HG03457 (cell line): ENCODE measurements at regions not wholly inside any gene's neighbourhood (a gene's known extent, or its start where the extent isn't known, plus 50 kb on each side); places are given as distances from the start of the nearest gene placed in this dataset.

Experiments
- ATAC-seq: cut with Tn5 transposase; IDR thresholded peaks from one replicate; pipeline ENCODE4 v1.9.1; 2021; ENCODE audit warnings: moderate number of reproducible peaks; ENCODE audit not compliant: unreplicated experiment

- ATAC-seq, result no peak
These were observed 193.0 kb upstream of the LMNTD1 start for GRCh38 chr12:25746131-25746530.

GRCh38 chr12:25752710-25753309, 199.7 kb upstream of the LMNTD1 start:
- no peak for ATAC-seq

GRCh38 chr12:25755136-25755970, 202.3 kb upstream of the LMNTD1 start:
- ATAC-seq, result no peak

GRCh38 chr12:25755971-25756260, 202.6 kb upstream of the RASSF8 start:
- ATAC-seq, result no peak

GRCh38 chr12:25757037-25757665, 201.3 kb upstream of the RASSF8 start:
- ATAC-seq, result no peak

- ATAC-seq, result no peak
These were observed 198.7 kb upstream of the RASSF8 start for GRCh38 chr12:25759752-25760151.

- no peak for ATAC-seq
These were observed 197.1 kb upstream of the RASSF8 start for GRCh38 chr12:25761356-25761755.

- no peak for ATAC-seq
These were observed 194.1 kb upstream of the RASSF8 start for GRCh38 chr12:25764409-25764808.

- no peak for ATAC-seq
These were observed 193.6 kb upstream of the RASSF8 start for GRCh38 chr12:25764892-25765291.

GRCh38 chr12:25767606-25768005, 190.9 kb upstream of the RASSF8 start:
- ATAC-seq, result no peak

- ATAC-seq, result no peak
These were observed 190.3 kb upstream of the RASSF8 start for GRCh38 chr12:25768151-25768550.

- no peak for ATAC-seq
These were observed 189.2 kb upstream of the RASSF8 start for GRCh38 chr12:25769082-25769945.

- ATAC-seq, result no peak
These were observed 187.4 kb upstream of the RASSF8 start for GRCh38 chr12:25771041-25771440.

GRCh38 chr12:25771476-25771875, 187.0 kb upstream of the RASSF8 start:
- ATAC-seq, result no peak

GRCh38 chr12:25775968-25776367, 182.5 kb upstream of the RASSF8 start:
- ATAC-seq, result no peak

GRCh38 chr12:25780771-25781170, 177.7 kb upstream of the RASSF8 start:
- ATAC-seq, result no peak

- no peak for ATAC-seq
These were observed 177.2 kb upstream of the RASSF8 start for GRCh38 chr12:25781232-25781631.

- ATAC-seq, result no peak
These were observed 174.9 kb upstream of the RASSF8 start for GRCh38 chr12:25783566-25783965.

GRCh38 chr12:25784669-25785068, 173.8 kb upstream of the RASSF8 start:
- no peak for ATAC-seq

- no peak for ATAC-seq
These were observed 173.3 kb upstream of the RASSF8 start for GRCh38 chr12:25785134-25785533.

- no peak for ATAC-seq
These were observed 170.8 kb upstream of the RASSF8 start for GRCh38 chr12:25787701-25788100.
